K562 (cell line): ENCODE measurements at regions not wholly inside any gene's neighbourhood (a gene's known extent, or its start where the extent isn't known, plus 50 kb on each side); places are given as distances from the start of the nearest gene placed in this dataset.

Experiments used
- CHAMP1 ChIP-seq: fragments of 450-650 bp; IDR thresholded peaks from 2 replicates; pipeline ENCODE4 v1.6.1; 2016; ENCODE audit warnings: mild to moderate bottlenecking
- GATAD2A ChIP-seq: fragments of 450-650 bp; IDR thresholded peaks from 2 replicates; pipeline ENCODE4 v1.6.1; 2017
- HINFP ChIP-seq: fragments of 450-650 bp; conservative IDR thresholded peaks from 2 replicates; pipeline ENCODE4 v1.6.1; 2016; ENCODE audit warnings: missing genetic modification characterization, low read depth, mild to moderate bottlenecking, control low read depth, missing compliant biosample characterization
- HMBOX1 ChIP-seq: sonication (generic); IDR thresholded peaks from 2 replicates; pipeline ENCODE4 v1.6.1; 2016
- PCBP2 ChIP-seq: fragments of 200-400 bp; formaldehyde crosslinking; IDR thresholded peaks from 2 replicates; pipeline ENCODE4 v1.6.1; 2018; ENCODE audit warnings: low read length, low read depth, mild to moderate bottlenecking, moderate library complexity; ENCODE audit not compliant: poor library complexity, severe bottlenecking
- ZBTB9 ChIP-seq: fragments of 450-650 bp; formaldehyde crosslinking; IDR thresholded peaks from 2 replicates; pipeline ENCODE4 v1.4.0; 2020; ENCODE audit warnings: mild to moderate bottlenecking, moderate library complexity
- ZNF347 ChIP-seq: fragments of 450-650 bp; formaldehyde crosslinking; IDR thresholded peaks from 2 replicates; pipeline ENCODE4 v1.4.0; 2020; ENCODE audit warnings: low read depth, mild to moderate bottlenecking, moderate library complexity
- ZNF354B ChIP-seq: fragments of 250-450 bp; sonication (Bioruptor Pico); IDR thresholded peaks from 2 replicates; pipeline ENCODE4 v1.4.0; 2020

GRCh38 chr5:67350185-67350584 lies 153.6 kb upstream of the CD180 start (continued):
- TF ChIP-seq CHAMP1 (no peak), PCBP2 (no peak), ZNF354B (CRISPR knock-in tag) (no peak), GATAD2A (no peak), ZNF347 (CRISPR knock-in tag) (no peak), HINFP (no peak), ZBTB9 (no peak), HMBOX1 (no peak)
